GM12892 (cell line): ENCODE measurements at regions not wholly inside any gene's neighbourhood (a gene's known extent, or its start where the extent isn't known, plus 50 kb on each side); places are given as distances from the start of the nearest gene placed in this dataset.

ENCODE experiments used
- POLR2A ChIP-seq: IDR thresholded peaks from 2 replicates; pipeline ENCODE4 v1.6.1; 2011; ENCODE audit warnings: low read depth, low read length, control low read depth
- POLR2AphosphoS5 ChIP-seq: IDR thresholded peaks from 2 replicates; pipeline ENCODE4 v1.6.1; 2011; ENCODE audit warnings: low read depth, low read length, control low read depth

DNA sequence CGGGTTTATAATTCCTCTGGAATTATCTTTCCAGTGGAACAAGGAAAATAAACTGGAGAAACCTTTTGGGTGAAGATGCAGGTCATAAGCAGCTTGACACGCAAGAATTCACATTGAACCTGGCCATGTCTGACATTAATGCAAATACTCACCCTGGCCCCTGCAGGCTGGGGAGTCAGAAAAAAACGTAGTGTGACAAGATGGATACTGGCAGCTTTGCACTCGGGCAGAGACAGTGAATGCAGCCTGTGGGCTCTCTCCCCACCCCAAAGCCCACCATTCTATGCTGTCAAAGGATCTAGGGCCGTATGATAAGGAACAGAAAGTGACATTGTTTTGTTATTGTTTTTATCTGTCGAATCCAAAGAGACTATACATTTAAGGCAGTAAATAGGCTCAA, 223.1 kb downstream of the RBM43 start:
- TF ChIP-seq POLR2AphosphoS5, result no peak
- no peak for TF ChIP-seq POLR2A
